KMS-11 (cell line): ENCODE measurements at regions not wholly inside any gene's neighbourhood (a gene's known extent, or its start where the extent isn't known, plus 50 kb on each side); places are given as distances from the start of the nearest gene placed in this dataset.

Experiments
- H2AFZ ChIP-seq: fragments of 200-600 bp; sonication (generic); 2 replicates; pipeline ENCODE4 v1.6.1; 2016; ENCODE audit warnings: antibody characterized with exemption, mixed run types, low read depth
- H3K27ac ChIP-seq: fragments of 200-600 bp; sonication (generic); 2 replicates; pipeline ENCODE4 v1.6.1; 2016; ENCODE audit warnings: mild to moderate bottlenecking, mixed run types
- H3K27me3 ChIP-seq: fragments of 200-600 bp; sonication (generic); 2 replicates; pipeline ENCODE4 v1.6.1; 2017; ENCODE audit warnings: mild to moderate bottlenecking, low read depth, mixed run types, moderate library complexity; ENCODE audit not compliant: insufficient read depth
- H3K36me3 ChIP-seq: fragments of 200-600 bp; sonication (generic); 2 replicates; pipeline ENCODE4 v1.6.1; 2017; ENCODE audit warnings: mild to moderate bottlenecking, mixed run types; ENCODE audit not compliant: insufficient read depth
- H3K4me1 ChIP-seq: fragments of 200-600 bp; sonication (generic); 2 replicates; pipeline ENCODE4 v1.6.1; 2016; ENCODE audit warnings: mild to moderate bottlenecking, low read depth, mixed run types; ENCODE audit not compliant: poor library complexity, severe bottlenecking
- H3K4me2 ChIP-seq: fragments of 200-600 bp; sonication (generic); 2 replicates; pipeline ENCODE4 v1.7.0; 2016; ENCODE audit warnings: mild to moderate bottlenecking, mixed run types
- H3K4me3 ChIP-seq: fragments of 200-600 bp; sonication (generic); IDR thresholded peaks from 2 replicates; pipeline ENCODE4 v1.6.1; 2017; ENCODE audit warnings: low read depth, low read length, mixed read lengths; ENCODE audit not compliant: insufficient read depth
- H3K79me2 ChIP-seq: fragments of 200-600 bp; sonication (generic); 2 replicates; pipeline ENCODE4 v1.6.1; 2016; ENCODE audit warnings: low read depth, mixed run types; ENCODE audit not compliant: insufficient read depth
- H3K9ac ChIP-seq: fragments of 200-600 bp; sonication (generic); 2 replicates; pipeline ENCODE4 v1.6.1; 2016; ENCODE audit warnings: mild to moderate bottlenecking, mixed run types
- H4K20me1 ChIP-seq: fragments of 200-600 bp; sonication (generic); 2 replicates; pipeline ENCODE4 v1.6.1; 2016; ENCODE audit warnings: mild to moderate bottlenecking, mixed run types; ENCODE audit not compliant: insufficient read depth
- CTCF ChIP-seq: fragments of 200-600 bp; sonication (generic); conservative IDR thresholded peaks from 2 replicates; pipeline ENCODE4 v1.6.1; 2017; ENCODE audit warnings: low read depth, mild to moderate bottlenecking, antibody characterized with exemption, low read length, moderate library complexity, mixed read lengths

- Histone ChIP-seq H3K27me3 (peaks cover 84% of the 10 kb centered on the region), H3K36me3 (no peaks in the 10 kb centered on the region), H2AFZ (no peak overlapping the region), H3K79me2 (no peaks in the 10 kb centered on the region), H4K20me1 (no peaks in the 10 kb centered on the region), H3K27ac (no peak overlapping the region), H3K4me2 (no peak overlapping the region), H3K9ac (no peak overlapping the region), H3K4me3 (no peak overlapping the region), H3K4me1 (no peaks in the 10 kb centered on the region)
- no peak for TF ChIP-seq CTCF
These were observed 214.3 kb downstream of the ENGASE start for GRCh38 chr17:79288950-79289349.

GRCh38 chr17:79286440-79286839, 211.8 kb downstream of the ENGASE start:
- Histone ChIP-seq H4K20me1 (no peaks in the 10 kb centered on the region), H3K4me3 (no peak overlapping the region), H3K36me3 (no peaks in the 10 kb centered on the region), H3K27me3 (peaks cover 94% of the 10 kb centered on the region), H3K9ac (no peak overlapping the region), H3K79me2 (no peaks in the 10 kb centered on the region), H3K4me2 (no peak overlapping the region), H2AFZ (no peak overlapping the region), H3K4me1 (no peaks in the 10 kb centered on the region), H3K27ac (no peak overlapping the region)
- no peak for TF ChIP-seq CTCF

GRCh38 chr17:79285973-79286372, 211.3 kb downstream of the ENGASE start:
- H2AFZ ChIP-seq, result no peak overlapping the region
- TF ChIP-seq CTCF, result no peak
- H3K4me3 ChIP-seq, result no peak overlapping the region
- no peaks in the 10 kb centered on the region for H3K4me1 ChIP-seq
- no peaks in the 10 kb centered on the region for H4K20me1 ChIP-seq
- H3K9ac ChIP-seq, result no peak overlapping the region
- no peaks in the 10 kb centered on the region for H3K36me3 ChIP-seq
- H3K4me2 ChIP-seq, result no peak overlapping the region
- H3K27me3 ChIP-seq, result peaks cover 94% of the 10 kb centered on the region
- no peak overlapping the region for H3K27ac ChIP-seq
- no peaks in the 10 kb centered on the region for H3K79me2 ChIP-seq

DNA sequence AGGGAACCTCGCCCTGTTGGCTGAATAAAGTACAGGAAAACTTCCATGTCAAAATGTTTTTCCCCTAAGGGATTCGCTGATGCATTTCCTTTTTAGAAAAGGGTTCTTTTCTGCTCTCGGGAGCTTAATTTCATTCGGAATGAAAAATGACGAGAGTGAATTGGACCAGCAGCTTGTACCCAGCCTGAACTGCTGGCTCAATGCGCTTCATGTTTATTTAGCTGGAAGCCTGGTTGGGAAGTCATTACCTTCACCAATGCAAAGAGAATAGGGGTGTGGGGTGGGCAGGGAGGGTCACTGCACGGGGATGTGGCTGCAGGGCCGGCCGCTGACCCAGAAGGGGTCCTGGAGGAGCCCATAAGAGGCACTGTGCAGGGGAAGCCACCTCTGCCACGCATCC, 207.7 kb downstream of the ENGASE start:
- TF ChIP-seq CTCF, result no peak
- Histone ChIP-seq H3K27me3 (peaks cover 96% of the 10 kb centered on the region), H3K4me2 (no peak overlapping the region)

More for the DNA sequence above, 207.7 kb downstream of the ENGASE start:
- Histone ChIP-seq H4K20me1 (no peaks in the 10 kb centered on the region), H3K27ac (no peak overlapping the region), H3K36me3 (no peaks in the 10 kb centered on the region), H3K79me2 (no peaks in the 10 kb centered on the region), H3K9ac (no peak overlapping the region), H3K4me1 (no peaks in the 10 kb centered on the region), H3K4me3 (no peak overlapping the region), H2AFZ (no peak overlapping the region)
